Loucy (cell line): ENCODE measurements at regions not wholly inside any gene's neighbourhood (a gene's known extent, or its start where the extent isn't known, plus 50 kb on each side); places are given as distances from the start of the nearest gene placed in this dataset.

Source experiments
- CTCF ChIP-seq: fragments of 200-600 bp; sonication (generic); conservative IDR thresholded peaks from 2 replicates; pipeline ENCODE4 v1.5.1; 2014; ENCODE audit warnings: mild to moderate bottlenecking, antibody characterized with exemption, low read length
- EZH2phosphoT487 ChIP-seq: fragments of 200-600 bp; IDR thresholded peaks from 2 replicates; pipeline ENCODE4 v1.6.1; 2018; ENCODE audit warnings: antibody characterized with exemption, mild to moderate bottlenecking, moderate library complexity, borderline replicate concordance

- no peak for TF ChIP-seq CTCF
- TF ChIP-seq EZH2phosphoT487 = no peak
Measured at GRCh38 chr6:140979642-140980091, 1153.1 kb upstream of the GJE1 start.
